Mesodermal cell (in vitro differentiated cells): ENCODE measurements at regions not wholly inside any gene's neighbourhood (a gene's known extent, or its start where the extent isn't known, plus 50 kb on each side); places are given as distances from the start of the nearest gene placed in this dataset.
"Not testable (repeated sequence)": the region's sequence is repeated elsewhere in the genome, so short reads cannot be mapped to it uniquely, and the experiment has no call there.

Experiments
- H3K27ac ChIP-seq: 2 replicates; pipeline ENCODE4 v1.7.0; 2013; ENCODE audit warnings: mild to moderate bottlenecking, low read depth, low read length, moderate library complexity; ENCODE audit not compliant: severe bottlenecking
- H3K36me3 ChIP-seq: 2 replicates; pipeline ENCODE4 v1.7.1; 2013; ENCODE audit warnings: mild to moderate bottlenecking, low read length, moderate library complexity; ENCODE audit not compliant: control insufficient read depth, insufficient read depth
- H3K4me1 ChIP-seq: one replicate; pipeline ENCODE4 v1.7.1; 2013; ENCODE audit warnings: mild to moderate bottlenecking, low read length; ENCODE audit not compliant: insufficient read depth, control insufficient read depth, poor library complexity, severe bottlenecking
- H3K4me3 ChIP-seq: 2 replicates; pipeline ENCODE4 v1.7.0; 2013; ENCODE audit warnings: low read length, control low read depth, mild to moderate bottlenecking; ENCODE audit not compliant: insufficient read depth, poor library complexity, severe bottlenecking; ENCODE audit errors: extremely low read depth
- H3K9me3 ChIP-seq: 2 replicates; pipeline ENCODE4 v1.7.1; 2013; ENCODE audit warnings: mild to moderate bottlenecking, low read length, moderate library complexity; ENCODE audit not compliant: control insufficient read depth
- WGBS, 2 experiments: methylation state at CpG; one replicate each; pipeline ENCODE4 v1.1.5; 2013; ENCODE audit warnings: missing lambda C conversion rate in 2 of 2; ENCODE audit not compliant: insufficient coverage in 2 of 2; 5-methylcytosine and 5-hydroxymethylcytosine counted together

- Histone ChIP-seq H3K4me3 (no peak overlapping the region), H3K4me1 (peaks cover 38% of the 10 kb centered on the region), H3K9me3 (no peaks in the 10 kb centered on the region), H3K27ac (no peak overlapping the region), H3K36me3 (no peaks in the 10 kb centered on the region)
- WGBS, 2 experiments, result 92 to 94% methylated on average over 2 to 3 of the region's 3 CpGs
Observed at GRCh38 chr3:16064642-16065414, 109.7 kb upstream of the GALNT15 start.

DNA sequence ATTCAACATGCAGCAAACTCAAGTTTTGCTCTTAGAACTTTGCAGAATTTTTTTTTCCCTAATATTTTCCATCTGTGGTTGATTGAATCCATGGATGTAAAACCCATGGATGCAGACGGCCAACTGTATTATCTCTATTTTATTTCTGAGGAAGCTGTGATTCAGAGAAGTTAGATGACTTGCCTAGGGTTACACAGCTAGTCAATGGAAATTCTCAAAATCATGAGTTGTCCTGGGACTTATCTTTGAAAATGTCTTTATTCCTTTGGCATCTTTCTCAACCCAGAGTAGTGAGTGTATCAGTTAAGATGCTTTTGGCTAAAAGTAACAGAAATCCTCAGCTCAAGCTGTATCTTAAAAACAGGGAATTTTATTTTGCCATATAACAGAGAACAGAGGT lies 107.9 kb upstream of the GALNT15 start:
- Histone ChIP-seq H3K36me3 (no peaks in the 10 kb centered on the region), H3K4me1 (peaks cover 30% of the 10 kb centered on the region), H3K9me3 (no peaks in the 10 kb centered on the region), H3K4me3 (no peak overlapping the region), H3K27ac (no peak overlapping the region)
- 100% methylated on average over 1 of the region's 1 CpG; no CpG with 5 or more reads in 1 of the 2 experiments for WGBS, 2 experiments

- Histone ChIP-seq H3K4me1 (peaks cover 30% of the 10 kb centered on the region), H3K27ac (no peak overlapping the region), H3K4me3 (no peak overlapping the region), H3K9me3 (no peaks in the 10 kb centered on the region), H3K36me3 (no peaks in the 10 kb centered on the region)
- 92% methylated on average over 3 to 4 of the region's 6 CpGs for WGBS, 2 experiments
Observed at GRCh38 chr3:16066975-16067374, 107.5 kb upstream of the GALNT15 start.

DNA sequence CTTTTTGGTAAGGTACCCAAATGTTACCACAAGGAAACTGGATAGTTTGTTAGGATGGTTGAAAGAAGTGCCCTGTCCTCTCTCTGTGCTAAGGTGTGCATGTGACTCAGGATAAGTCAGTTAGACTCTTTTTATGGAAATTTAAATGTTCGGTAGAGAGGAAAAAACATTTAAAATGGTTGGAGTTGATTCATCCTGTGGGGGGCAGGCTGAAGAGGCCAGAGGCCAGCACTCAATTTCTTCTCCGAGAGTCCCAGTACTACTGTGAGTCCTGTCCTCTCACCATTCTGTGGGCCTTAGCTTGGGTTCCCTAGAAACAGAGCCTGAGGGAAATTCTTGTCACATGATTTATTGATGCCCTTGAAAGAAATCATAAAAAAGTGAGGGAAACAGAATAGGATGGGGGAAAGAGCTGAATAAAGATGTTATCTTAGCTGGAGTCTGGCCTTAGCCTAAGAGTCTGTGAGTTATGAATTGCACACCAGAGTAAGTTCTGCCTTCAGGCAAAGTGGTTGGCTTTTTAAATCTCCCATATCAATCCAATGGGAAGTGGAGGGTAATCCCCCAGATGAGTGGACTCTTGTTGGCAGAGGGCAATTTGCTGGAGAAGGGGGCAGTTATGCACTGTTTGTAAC lies 106.5 kb upstream of the GALNT15 start:
- no peaks in the 10 kb centered on the region for H3K36me3 ChIP-seq
- no peak overlapping the region for H3K27ac ChIP-seq
- H3K9me3 ChIP-seq, result no peaks in the 10 kb centered on the region
- WGBS, 2 experiments, result 71 to 100% methylated on average over 1 to 2 of the region's 2 CpGs
- no peak overlapping the region for H3K4me3 ChIP-seq
- H3K4me1 ChIP-seq, result peaks cover 30% of the 10 kb centered on the region

- no peak overlapping the region for H3K4me3 ChIP-seq
- no peaks in the 10 kb centered on the region for H3K9me3 ChIP-seq
- H3K4me1 ChIP-seq, result peaks cover 36% of the 10 kb centered on the region
- H3K27ac ChIP-seq, result peak overlapping the region; percentile 20
- 98 to 100% methylated on average over 5 of the region's 6 CpGs for WGBS, 2 experiments
- no peaks in the 10 kb centered on the region for H3K36me3 ChIP-seq
Observed at GRCh38 chr3:16069149-16069922, 105.1 kb upstream of the GALNT15 start.

- no peaks in the 10 kb centered on the region for H3K9me3 ChIP-seq
- H3K4me3 ChIP-seq, result no peak overlapping the region
- H3K4me1 ChIP-seq, result peaks cover 36% of the 10 kb centered on the region
- no peaks in the 10 kb centered on the region for H3K36me3 ChIP-seq
- WGBS, 2 experiments, result 94 to 97% methylated on average over 5 of the region's 5 CpGs
- no peak overlapping the region for H3K27ac ChIP-seq
Observed at GRCh38 chr3:16070707-16071106, 103.8 kb upstream of the GALNT15 start.

DNA sequence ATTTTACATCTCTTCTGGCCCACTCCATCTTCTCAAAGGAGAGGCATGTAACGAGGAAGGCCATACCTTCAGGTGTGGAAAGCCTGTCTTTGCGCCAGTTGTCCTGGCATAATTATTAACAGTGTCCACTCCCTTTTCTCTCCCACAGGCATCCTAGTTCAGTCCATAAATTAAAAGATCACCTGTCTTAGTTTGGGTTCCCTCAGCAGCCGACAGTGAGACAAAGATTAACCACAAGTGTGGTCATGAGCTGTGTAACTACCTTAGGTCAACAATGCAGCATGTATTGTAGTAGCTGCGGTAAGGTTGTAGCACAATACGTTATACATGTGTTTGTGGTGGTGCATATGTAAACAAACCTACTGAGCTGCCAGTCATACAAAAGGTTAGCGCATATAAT lies 103.3 kb upstream of the GALNT15 start:
- 94 to 96% methylated on average over 2 to 3 of the region's 6 CpGs for WGBS, 2 experiments

DNA sequence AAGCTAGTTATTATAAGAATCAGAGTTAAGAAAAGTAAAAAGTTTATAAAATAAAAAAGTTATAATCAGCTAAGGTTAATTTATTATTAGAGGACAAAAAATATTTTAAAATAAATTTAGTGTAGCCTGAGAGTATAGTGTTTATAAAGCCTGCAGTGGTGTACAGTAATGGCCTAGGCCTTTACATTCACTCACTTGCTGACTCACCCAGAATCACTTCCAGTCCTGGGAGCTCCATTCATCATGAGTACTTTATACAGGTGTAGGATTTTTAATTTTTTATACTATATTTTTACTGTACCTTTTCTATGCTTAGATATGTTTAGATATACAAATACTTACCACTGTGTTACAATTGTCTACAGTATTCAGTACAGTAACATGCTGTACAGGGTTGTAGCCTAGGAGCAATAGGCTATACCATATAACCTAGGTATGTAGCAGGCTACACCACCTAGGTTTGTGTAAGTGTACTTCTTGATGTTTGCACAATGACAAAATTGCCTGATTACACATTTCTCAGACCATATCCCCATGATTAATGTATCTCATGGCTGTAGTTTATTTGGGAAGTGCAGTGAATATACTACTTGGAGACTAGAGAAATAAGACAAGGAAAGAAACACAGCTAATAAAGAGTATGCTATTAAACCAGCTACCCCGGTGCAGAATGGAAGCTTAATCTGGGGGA lies 101.9 kb upstream of the GALNT15 start:
- no peak overlapping the region for H3K27ac ChIP-seq
- no peak overlapping the region for H3K4me3 ChIP-seq
- WGBS, 2 experiments, result 100% methylated on average over 1 of the region's 1 CpG
- no peaks in the 10 kb centered on the region for H3K36me3 ChIP-seq
- peaks cover 6% of the 10 kb centered on the region for H3K9me3 ChIP-seq
- peaks cover 38% of the 10 kb centered on the region for H3K4me1 ChIP-seq

More for the DNA sequence above, 103.3 kb upstream of the GALNT15 start:
- Histone ChIP-seq H3K9me3 (no peaks in the 10 kb centered on the region), H3K27ac (no peak overlapping the region), H3K36me3 (no peaks in the 10 kb centered on the region), H3K4me1 (peaks cover 36% of the 10 kb centered on the region), H3K4me3 (no peak overlapping the region)

- Histone ChIP-seq H3K4me1 (peaks cover 38% of the 10 kb centered on the region), H3K27ac (no peak overlapping the region), H3K36me3 (no peaks in the 10 kb centered on the region), H3K9me3 (peaks cover 6% of the 10 kb centered on the region), H3K4me3 (no peak overlapping the region)
Observed at GRCh38 chr3:16073203-16073602, 101.3 kb upstream of the GALNT15 start.

GRCh38 chr3:16073990-16074671 lies 100.3 kb upstream of the GALNT15 start:
- not testable (repeated sequence) for H3K9me3 ChIP-seq, H3K36me3 ChIP-seq, H3K4me3 ChIP-seq, H3K27ac ChIP-seq
- peaks cover 30% of the 10 kb centered on the region for H3K4me1 ChIP-seq
